IPS-18c (cell line): ENCODE measurements at regions not wholly inside any gene's neighbourhood (a gene's known extent, or its start where the extent isn't known, plus 50 kb on each side); places are given as distances from the start of the nearest gene placed in this dataset.

Experiments used
- H3K4me3 ChIP-seq: 2 replicates; pipeline ENCODE4 v1.7.0; 2013; ENCODE audit warnings: low read depth, mild to moderate bottlenecking, low read length, moderate library complexity; ENCODE audit not compliant: insufficient read depth
- H3K9me3 ChIP-seq: one replicate; pipeline ENCODE4 v1.6.1; 2013; ENCODE audit warnings: mild to moderate bottlenecking, low read length, moderate library complexity; ENCODE audit not compliant: control insufficient read depth, insufficient read depth

DNA sequence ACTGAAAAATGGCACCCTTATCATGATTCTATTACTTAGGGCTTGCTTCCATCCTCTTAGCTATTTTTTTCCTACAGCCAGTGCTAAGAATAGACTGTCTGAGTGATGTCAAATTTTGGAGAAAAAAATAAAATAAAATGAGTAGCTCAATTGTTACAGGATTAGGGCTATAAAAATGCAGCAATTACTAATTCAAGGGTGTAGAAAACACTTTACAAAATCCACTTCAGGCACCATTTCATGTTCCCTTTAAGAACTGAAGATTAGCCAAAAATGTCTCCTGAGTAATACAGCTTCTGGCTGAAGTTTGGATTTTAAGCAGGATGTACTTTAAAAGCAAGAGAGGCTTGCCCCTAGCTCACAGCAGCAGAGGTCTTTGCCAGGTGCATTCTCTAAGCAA is 240.5 kb upstream of the IRX1 start:
- Histone ChIP-seq H3K9me3 (peaks cover 4% of the 10 kb centered on the region), H3K4me3 (no peak overlapping the region)

DNA sequence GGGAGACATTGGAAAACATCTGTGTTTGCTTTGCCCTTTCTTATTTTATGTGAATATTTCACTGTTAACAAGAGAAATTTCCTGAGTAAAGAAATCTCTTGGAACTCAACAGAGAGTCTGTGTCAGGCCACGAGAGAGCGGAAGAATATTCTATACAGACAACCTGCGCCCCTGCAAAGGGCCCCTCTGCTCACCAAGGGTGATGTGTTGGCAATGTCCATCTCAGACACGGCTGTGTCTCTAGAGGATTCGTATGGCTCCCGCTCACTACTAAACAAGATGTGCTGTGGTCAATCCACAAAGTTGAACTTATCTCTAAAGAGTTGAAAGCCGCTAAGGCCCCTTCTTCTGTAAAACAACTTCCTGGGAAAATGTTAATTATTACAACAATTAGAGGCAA is 241.0 kb upstream of the IRX1 start:
- no peak overlapping the region for H3K4me3 ChIP-seq
- H3K9me3 ChIP-seq, result peaks cover 4% of the 10 kb centered on the region

DNA sequence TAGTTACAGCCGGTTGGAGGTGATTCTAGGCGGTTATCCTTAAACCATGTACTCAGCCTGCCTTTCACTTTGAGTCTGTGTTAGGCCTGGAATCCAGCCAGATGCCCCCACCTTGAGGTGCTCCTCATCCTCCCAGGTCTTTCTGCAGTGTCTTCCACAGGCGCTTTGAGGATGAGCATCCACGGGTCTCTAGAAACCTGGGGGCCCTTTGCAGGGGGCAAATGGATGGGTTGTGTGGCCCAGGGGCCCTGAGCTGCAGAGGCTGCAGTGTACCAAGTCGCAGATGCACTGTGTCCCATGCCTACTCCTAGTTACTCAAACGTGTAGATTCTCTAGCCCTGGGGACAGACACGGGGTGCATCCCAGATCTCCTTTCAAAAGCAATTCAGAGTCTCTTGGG is 242.1 kb upstream of the IRX1 start:
- Histone ChIP-seq H3K9me3 (peaks cover 4% of the 10 kb centered on the region), H3K4me3 (no peak overlapping the region)

DNA sequence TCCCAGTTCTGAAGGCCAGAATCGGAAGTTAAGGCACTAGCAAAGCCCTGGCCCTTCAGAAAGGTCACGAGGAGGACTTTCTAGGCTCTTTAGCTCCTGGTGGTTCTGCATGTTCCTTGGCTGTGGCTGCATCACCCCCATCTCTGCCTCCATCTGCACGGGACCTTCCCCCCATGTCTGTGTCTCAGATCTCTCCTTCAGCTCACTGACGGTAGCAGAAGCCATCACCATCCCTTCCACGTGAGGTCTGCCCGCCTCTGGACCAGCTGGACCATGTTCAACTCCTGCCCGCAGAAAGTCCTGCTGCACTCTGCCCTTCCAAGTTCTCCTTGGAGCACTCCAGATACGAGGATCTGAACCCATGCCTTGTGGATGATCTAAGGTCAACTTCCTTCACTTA is 242.9 kb upstream of the IRX1 start:
- Histone ChIP-seq H3K9me3 (peaks cover 4% of the 10 kb centered on the region), H3K4me3 (no peak overlapping the region)

DNA sequence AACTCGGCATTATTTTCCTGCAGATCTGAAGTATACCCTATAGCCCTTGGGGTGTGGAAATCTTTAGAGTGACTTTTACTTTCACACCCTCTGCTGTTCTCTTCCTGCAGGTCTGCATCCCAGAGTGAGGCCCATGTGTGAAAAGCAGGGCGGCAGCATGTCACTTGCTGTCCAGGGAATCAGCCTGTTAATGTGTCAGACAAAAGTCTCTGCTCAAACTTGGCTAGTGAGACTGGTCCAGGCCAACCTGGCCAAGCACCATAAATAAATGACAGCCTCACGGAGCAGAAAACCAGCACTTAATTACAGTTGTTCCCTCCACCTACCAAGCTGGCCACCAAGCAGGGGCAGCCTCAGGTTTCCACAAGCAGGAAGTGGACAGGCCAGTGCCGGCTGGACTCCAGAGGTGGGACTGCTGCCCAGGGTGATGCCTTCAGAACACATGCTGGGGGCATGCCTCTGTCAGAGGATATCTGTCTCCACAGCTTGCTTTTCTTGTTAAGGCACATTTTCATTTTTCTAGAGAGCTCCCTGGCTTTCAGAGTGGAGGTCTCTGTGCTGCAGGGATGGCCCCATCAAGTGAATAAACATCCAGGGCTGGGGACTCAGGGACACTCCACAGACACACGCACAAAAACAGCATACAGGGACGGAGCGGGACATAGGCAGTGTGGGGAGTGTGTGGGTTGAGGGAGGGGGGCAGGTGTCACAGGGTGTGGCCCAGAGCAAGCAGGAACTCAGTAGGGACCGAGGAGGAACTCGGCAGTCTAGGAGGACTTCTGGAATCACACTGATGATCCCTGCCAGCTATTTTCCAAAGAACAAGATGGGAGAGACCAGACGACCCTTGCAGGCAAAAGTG is 243.8 kb upstream of the IRX1 start:
- Histone ChIP-seq H3K9me3 (peaks cover 4% of the 10 kb centered on the region), H3K4me3 (no peak overlapping the region)

DNA sequence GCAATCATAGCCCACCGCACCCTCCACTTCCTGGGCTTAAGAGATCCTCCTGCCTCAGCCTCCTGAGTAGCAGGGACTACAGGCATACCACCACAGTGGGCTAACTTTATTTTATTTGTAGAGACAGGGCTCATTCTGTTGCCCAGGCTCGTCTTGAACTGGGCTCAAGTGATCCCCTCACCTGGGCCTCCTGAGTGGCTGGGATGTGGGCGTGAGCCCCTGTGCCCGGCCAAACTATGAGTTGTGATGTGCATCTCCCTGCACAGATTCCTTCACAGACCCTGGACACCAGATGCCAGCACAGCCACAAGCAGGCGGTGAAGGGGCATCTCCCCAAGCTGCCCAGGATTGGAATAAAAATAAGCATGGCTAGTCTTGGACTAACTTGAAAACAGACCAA is 244.9 kb upstream of the IRX1 start:
- H3K4me3 ChIP-seq, result no peak overlapping the region
- H3K9me3 ChIP-seq, result peaks cover 4% of the 10 kb centered on the region

DNA sequence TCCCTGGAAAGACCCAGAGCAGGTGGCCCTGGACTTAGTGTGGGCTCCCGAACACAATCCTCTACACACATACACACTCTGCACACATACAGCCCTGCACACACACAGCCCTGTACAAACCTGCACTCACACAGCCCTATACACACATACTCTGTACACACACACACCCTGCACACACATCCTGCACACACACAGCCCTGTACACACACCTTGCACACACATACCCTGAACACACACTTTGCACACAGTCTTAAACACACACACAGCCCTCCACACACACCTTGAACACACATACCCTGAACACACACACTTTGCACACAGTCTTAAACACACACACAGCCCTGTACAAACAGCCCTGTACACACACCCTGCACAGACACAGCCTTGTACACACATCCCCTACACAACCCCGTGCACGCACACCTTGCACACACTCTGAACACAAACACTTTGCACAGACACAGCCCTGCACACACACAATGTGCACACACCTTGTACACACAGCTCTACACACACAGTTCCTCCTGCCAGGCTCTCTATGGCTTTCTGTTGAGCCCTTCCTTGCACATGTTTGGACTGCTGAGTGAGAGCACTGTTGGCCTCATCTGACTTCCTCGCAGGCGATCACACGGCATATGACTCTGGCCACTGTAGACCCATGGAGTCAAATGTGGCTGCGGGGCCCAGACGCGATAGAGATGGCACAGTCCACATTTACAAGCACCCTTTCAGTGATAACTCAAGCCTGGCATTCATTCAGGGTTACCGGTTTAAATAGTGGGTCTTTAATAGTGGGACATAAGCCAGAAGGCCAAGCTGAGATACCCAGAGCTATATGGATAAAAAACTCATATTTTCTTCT is 245.7 kb upstream of the IRX1 start:
- H3K9me3 ChIP-seq, result peaks cover 4% of the 10 kb centered on the region
- no peak overlapping the region for H3K4me3 ChIP-seq

DNA sequence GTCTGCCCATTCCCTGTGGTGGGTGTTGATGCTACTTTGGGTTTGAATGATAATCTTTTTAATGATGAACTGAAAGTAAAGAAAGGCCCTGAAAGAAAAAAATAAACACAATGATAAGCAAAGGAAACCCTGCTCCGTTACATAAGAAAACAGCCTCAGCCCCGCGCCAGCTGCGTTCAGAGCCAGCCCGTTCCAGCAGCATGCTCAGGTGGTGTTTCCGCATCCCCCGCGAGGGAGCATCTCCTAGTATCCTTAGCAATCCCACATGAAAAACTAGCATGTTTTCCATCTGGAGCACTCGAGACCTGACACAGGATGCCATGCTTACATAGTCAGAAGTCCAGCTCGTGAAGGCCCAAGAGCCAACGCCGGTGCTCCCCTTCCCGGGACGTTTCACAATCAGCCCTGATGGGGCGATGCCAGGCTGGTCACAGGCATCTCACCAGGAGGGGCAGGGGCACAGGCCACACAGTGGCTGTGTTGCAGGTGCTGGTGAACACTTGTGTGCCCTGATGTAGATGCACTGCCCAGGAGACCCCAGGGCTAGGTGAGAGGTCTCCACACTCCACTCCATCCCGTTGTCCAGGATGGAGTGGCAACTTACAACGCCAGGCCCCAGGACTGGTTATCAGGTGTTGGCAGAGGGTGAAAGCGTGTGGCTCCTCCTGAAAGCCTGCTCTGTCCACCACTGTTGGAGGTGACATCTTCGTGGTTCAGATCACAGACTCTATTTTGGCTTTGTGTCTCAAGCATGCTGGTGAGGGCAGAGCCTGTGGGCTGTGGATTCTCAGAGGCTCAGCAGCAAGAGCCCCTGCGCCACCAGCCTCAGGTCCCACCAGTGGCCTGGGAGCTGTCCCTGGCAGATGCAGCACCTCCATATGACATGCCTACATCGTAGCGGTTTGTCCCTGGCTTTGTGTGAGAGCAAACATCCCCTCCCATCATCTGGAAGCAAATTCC is 246.8 kb upstream of the IRX1 start:
- peaks cover 4% of the 10 kb centered on the region for H3K9me3 ChIP-seq
- H3K4me3 ChIP-seq, result no peak overlapping the region

DNA sequence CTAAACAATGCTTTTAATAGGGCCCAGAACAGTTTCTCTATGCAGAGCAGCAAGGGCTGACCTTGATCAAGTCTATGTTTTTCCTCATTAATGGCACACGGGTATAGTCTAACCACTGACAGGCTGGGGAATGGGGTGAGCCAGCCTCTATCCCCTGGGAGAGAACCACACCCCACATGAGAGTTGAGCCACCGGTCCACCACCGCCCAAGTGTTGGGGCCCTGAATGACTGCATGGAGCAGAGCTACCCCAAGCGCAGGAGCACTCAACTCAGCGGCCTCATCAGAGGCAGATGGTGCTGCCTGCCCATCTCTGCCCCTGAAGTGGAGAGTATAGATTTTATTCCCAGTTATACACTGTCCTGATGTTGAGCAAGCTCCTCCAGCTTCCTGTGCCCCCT is 247.9 kb upstream of the IRX1 start:
- H3K9me3 ChIP-seq, result peaks cover 2% of the 10 kb centered on the region
- H3K4me3 ChIP-seq, result no peak overlapping the region; the same call in 1 of the 2 replicates

DNA sequence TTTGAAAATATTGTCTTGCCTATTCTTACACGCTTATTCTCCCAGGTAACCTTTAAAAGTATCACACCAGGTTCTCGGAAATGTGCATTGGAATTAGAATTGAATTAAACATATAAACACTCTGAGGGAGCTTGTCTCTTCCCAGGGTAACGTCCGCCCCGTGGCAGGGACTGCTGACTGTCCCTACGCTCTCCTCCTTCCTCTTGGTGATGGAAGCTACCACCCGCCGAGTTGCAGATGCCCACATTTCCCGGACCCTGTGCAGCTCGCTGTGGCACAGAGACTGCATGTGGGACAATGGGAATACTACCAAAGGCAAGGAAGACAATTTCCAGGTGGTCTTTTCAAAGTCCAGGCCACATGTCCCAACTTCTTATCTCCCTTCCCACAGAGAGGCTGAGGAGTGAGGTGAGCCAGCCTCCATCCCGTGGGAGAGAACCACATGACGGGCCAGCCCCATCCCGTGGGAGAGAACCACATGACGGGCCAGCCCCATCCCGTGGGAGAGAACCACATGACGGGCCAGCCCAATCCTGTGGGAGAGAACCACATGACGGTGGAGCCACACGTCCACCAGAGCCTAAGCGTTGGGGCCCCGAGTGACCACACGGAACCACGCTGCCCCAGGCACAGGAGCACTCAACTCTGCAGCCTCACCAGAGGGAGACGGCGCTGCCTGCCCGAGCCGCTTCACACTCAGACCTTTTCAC is 249.4 kb upstream of the IRX1 start:
- Histone ChIP-seq H3K4me3 (no peak overlapping the region), H3K9me3 (no peaks in the 10 kb centered on the region)

DNA sequence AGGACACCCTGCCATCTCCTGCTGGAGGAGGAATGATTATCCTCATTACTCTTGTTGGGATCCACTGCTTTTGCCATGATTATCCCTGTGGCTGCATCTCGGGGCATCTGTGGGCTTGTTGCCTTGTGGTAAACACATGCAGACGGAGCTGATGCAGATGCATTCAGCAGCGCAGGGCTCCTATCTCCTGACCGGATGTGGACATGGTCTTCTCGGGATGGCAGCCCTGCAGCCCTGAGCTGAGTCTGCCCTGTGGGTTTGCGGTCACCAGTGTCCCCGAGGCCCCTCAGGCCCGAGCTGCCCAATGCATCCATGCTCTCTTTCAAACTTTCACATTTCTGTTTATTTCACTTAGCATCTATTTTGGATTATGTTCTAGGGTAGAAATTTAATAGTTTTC is 250.4 kb upstream of the IRX1 start:
- Histone ChIP-seq H3K9me3 (peaks cover 2% of the 10 kb centered on the region), H3K4me3 (no peak overlapping the region)

DNA sequence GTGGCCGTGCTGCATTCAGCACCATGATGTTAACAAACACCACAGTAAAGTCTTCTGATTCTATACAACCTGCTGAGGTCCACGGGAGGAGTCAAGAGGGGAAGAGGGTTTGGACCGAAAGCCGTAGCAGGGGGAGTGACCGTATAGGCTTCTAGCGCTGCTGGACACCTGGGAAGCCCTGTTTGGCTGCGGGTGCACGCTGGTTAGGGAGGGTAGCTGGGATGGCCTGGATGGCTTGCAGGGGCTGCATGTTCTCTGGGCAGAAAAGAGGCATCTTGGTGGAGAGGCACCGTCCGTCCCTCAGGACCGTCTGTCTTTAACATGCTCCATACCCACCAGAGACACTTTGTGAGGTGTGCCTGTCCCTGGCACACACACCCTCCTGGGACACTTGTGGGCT is 251.0 kb upstream of the IRX1 start:
- Histone ChIP-seq H3K4me3 (no peak overlapping the region), H3K9me3 (peaks cover 2% of the 10 kb centered on the region)

DNA sequence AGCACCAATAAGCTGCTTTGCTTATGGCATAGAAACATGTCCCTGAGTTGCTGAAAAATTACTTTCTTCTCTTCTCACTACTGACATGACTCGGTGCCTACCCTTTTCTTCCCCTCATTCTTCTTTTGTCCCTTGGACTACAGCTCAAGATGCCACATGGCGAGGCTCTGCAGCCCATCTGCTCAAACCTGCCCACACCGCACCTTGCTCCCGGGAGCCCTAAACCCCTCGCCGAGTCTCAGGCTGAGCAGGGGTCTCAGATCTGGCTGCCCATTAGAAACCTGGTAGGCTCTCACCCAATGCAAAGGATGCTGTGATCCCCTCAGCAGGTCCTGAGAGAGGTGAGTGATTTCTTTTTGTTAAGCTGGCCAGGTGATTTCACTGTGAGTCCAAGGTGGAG is 251.7 kb upstream of the IRX1 start:
- no peak overlapping the region for H3K4me3 ChIP-seq
- peaks cover 2% of the 10 kb centered on the region for H3K9me3 ChIP-seq

DNA sequence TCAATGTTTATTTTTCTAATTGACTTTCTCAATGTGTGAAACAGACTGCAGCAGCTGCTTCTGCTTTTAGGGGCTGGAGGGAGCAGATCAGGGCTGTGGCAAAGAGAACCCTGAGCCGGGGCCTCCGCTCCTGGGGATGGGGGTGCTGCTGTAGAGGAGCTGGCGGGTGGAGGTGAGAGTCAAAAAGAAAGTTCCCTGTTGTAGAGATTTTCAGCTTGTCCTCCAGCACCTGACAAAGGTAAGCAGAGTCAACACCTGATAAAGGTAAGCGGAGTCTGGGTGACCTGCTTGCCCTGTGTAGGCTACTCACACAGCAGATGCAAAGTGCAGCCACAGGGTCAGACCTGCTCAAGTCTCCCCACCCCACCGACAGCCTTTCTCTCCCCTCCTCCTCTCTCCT is 252.4 kb upstream of the IRX1 start:
- Histone ChIP-seq H3K9me3 (peaks cover 2% of the 10 kb centered on the region), H3K4me3 (no peak overlapping the region)

DNA sequence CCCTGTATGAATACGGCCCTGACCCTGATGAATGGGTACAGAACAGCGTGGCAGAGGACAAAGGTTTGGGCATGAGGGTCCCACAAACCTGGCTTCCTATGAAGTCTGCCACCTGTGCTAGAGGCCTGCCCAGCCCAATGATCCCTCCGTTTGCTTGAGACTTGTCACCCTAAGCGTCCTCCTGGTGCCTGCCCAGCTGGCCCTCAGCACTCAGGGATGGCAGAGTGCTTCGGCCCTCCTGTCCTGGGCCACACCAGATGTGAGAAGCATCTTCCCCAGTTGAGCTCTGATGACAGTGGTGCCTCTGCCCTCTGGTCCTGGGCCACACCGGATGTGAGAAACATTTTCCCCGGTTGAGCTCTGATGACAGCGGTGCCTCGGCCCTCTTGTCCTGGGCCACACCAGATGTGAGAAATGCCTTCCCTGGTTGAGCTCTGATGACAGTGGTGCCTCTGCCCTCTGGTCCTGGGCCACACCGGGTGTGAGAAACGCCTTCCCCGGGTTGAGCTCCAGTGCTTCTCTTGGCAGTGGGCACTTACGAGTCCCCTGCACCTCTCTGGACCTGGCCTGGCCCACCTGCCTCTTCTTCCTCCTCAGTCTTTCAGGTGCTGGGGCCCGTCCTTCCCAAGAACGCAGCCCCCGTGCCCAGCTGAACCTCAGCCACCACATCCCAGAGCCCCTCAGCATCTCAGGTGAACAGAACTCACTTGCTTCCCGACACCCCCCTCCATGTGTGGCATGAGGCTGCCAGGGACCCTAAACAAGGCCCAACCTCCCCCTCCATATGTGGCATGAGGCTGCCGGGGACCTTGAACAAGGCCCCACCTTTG is 253.1 kb upstream of the IRX1 start:
- no peak overlapping the region for H3K4me3 ChIP-seq
- H3K9me3 ChIP-seq, result peaks cover 2% of the 10 kb centered on the region
